Spleen (tissue), 7 donors: ENCODE measurements at regions not wholly inside any gene's neighbourhood (a gene's known extent, or its start where the extent isn't known, plus 50 kb on each side); places are given as distances from the start of the nearest gene placed in this dataset.

Experiments used
- POLR2A ChIP-seq, 3 donors: fragments of 450-650 bp; IDR thresholded peaks; one replicate each; pipeline ENCODE4 v1.5.1; 2017; ENCODE audit warnings: antibody characterized with exemption in 3 of 3, mild to moderate bottlenecking in 1 of 3
- POLR2AphosphoS5 ChIP-seq, 3 donors: sonication (generic); formaldehyde crosslinking; IDR thresholded peaks; one replicate each; pipeline ENCODE4 v1.5.1; 2017; ENCODE audit warnings: antibody characterized with exemption in 3 of 3
- TF ChIP-seq, protein P1 (sequence below), 11 experiments: fragments of 200-600 bp in 7 of 11; fragments of 450-650 bp in 4 of 11; sonication (generic) in 4 of 11; IDR thresholded peaks in 8 of 11; conservative IDR thresholded peaks in 3 of 11; 1 replicate in 7 of 11; 2 replicates in 4 of 11; pipeline versions ENCODE4 v1.4.0 to v1.8.0; 2016 to 2021; ENCODE audit warnings: antibody characterized with exemption in 11 of 11, inconsistent platforms in 4 of 11, mild to moderate bottlenecking in 1 of 11
- donor health status: DM: no; HTN: no; CAD: no; lungs with moderate emphysema.
- donor health status: DM: no; HTN: no; CAD: no.
- donor health status: DM: no; HTN: no; CAD: no.

DNA sequence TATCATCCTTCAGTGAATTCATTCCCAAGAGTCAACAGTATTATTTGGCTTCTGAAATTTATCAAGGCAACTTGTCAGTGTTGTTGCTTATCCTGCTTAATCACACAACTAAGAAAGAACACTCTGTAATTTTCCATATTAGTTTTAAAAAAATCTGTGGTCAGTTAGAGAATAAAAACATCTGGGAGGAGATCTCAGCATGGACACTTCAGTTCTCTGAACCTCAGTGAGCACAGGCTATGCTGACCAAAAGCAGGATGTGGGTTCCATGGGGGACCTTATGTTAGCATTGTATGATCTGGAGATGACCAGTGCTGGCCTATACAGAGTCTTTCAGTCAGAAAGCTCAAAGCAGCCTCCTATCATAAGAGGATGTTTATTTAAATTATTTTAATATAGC, 79.1 kb upstream of the KLHL14 start:
- TF ChIP-seq, protein P1, sequence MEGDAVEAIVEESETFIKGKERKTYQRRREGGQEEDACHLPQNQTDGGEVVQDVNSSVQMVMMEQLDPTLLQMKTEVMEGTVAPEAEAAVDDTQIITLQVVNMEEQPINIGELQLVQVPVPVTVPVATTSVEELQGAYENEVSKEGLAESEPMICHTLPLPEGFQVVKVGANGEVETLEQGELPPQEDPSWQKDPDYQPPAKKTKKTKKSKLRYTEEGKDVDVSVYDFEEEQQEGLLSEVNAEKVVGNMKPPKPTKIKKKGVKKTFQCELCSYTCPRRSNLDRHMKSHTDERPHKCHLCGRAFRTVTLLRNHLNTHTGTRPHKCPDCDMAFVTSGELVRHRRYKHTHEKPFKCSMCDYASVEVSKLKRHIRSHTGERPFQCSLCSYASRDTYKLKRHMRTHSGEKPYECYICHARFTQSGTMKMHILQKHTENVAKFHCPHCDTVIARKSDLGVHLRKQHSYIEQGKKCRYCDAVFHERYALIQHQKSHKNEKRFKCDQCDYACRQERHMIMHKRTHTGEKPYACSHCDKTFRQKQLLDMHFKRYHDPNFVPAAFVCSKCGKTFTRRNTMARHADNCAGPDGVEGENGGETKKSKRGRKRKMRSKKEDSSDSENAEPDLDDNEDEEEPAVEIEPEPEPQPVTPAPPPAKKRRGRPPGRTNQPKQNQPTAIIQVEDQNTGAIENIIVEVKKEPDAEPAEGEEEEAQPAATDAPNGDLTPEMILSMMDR (IDR thresholded peaks at IDR 0.05 in 8 of 11, conservative IDR thresholded peaks at IDR 0.05 in 3 of 11): no peak
- TF ChIP-seq POLR2A (IDR thresholded peaks at IDR 0.05): no peak
- no peak for TF ChIP-seq POLR2AphosphoS5 (IDR thresholded peaks at IDR 0.05)
